ENCODE measurements at regions not wholly inside any gene's neighbourhood (a gene's known extent, or its start where the extent isn't known, plus 50 kb on each side); places are given as distances from the start of the nearest gene placed in this dataset.

- TF ChIP-seq CTCF (IDR thresholded peaks at IDR 0.05; ENCODE audit: low read depth, low read length) (peak; percentile 16), EZH2phosphoT487 (IDR thresholded peaks at IDR 0.05; ENCODE audit: low read depth) (no peak)
Measured at GRCh38 chrX:121581885-121582284, 534.5 kb downstream of the GLUD2 start.
